Hepatocyte (in vitro differentiated cells): ENCODE measurements at regions not wholly inside any gene's neighbourhood (a gene's known extent, or its start where the extent isn't known, plus 50 kb on each side); places are given as distances from the start of the nearest gene placed in this dataset.

ENCODE experiments used
- DNase-seq: peaks from one replicate; pipeline ENCODE4 v3.0.0-alpha.2; 2016; ENCODE audit warnings: low spot score
- H2AFZ ChIP-seq: fragments of 200-600 bp; sonication (generic); 2 replicates; pipeline ENCODE4 v1.6.0; 2016; ENCODE audit warnings: antibody characterized with exemption, mild to moderate bottlenecking
- H3K27ac ChIP-seq: fragments of 200-600 bp; sonication (generic); 2 replicates; pipeline ENCODE4 v1.5.1; 2016; ENCODE audit warnings: mild to moderate bottlenecking
- H3K27me3 ChIP-seq: fragments of 200-600 bp; sonication (generic); 2 replicates; pipeline ENCODE4 v1.6.1; 2016
- H3K36me3 ChIP-seq: fragments of 200-600 bp; sonication (generic); replicated peaks from 2 replicates; pipeline ENCODE4 v1.5.1; 2016; ENCODE audit warnings: low read depth; ENCODE audit not compliant: insufficient read depth
- H3K4me1 ChIP-seq: fragments of 200-600 bp; sonication (generic); 2 replicates; pipeline ENCODE4 v1.5.1; 2016; ENCODE audit warnings: mild to moderate bottlenecking, moderate library complexity; ENCODE audit not compliant: insufficient read depth
- H3K4me2 ChIP-seq: fragments of 200-600 bp; sonication (generic); 2 replicates; pipeline ENCODE4 v1.6.0; 2016
- H3K4me3 ChIP-seq: fragments of 200-600 bp; sonication (generic); 2 replicates; pipeline ENCODE4 v1.5.1; 2016; ENCODE audit warnings: mild to moderate bottlenecking
- H3K79me2 ChIP-seq: fragments of 200-600 bp; sonication (generic); 2 replicates; pipeline ENCODE4 v1.6.0; 2017; ENCODE audit warnings: mild to moderate bottlenecking
- H3K9me2 ChIP-seq: fragments of 200-600 bp; sonication (generic); replicated peaks from 2 replicates; pipeline ENCODE4 v1.6.0; 2017; ENCODE audit warnings: mild to moderate bottlenecking; ENCODE audit not compliant: insufficient read depth
- H3K9me3 ChIP-seq: fragments of 200-600 bp; sonication (generic); 2 replicates; pipeline ENCODE4 v1.5.1; 2016; ENCODE audit warnings: low read depth, mild to moderate bottlenecking
- H4K20me1 ChIP-seq: fragments of 200-600 bp; sonication (generic); 2 replicates; pipeline ENCODE4 v1.6.0; 2016; ENCODE audit warnings: mild to moderate bottlenecking; ENCODE audit not compliant: insufficient read depth, poor library complexity, severe bottlenecking
- EZH2 ChIP-seq: fragments of 200-600 bp; sonication (generic); IDR thresholded peaks from 2 replicates; pipeline ENCODE4 v1.6.1; 2016; ENCODE audit warnings: antibody characterized with exemption, mild to moderate bottlenecking, borderline replicate concordance
- EZH2phosphoT487 ChIP-seq: fragments of 200-600 bp; sonication (generic); IDR thresholded peaks from one replicate; pipeline ENCODE4 v1.6.1; 2018; ENCODE audit warnings: antibody characterized with exemption, mild to moderate bottlenecking, low read depth, moderate library complexity; ENCODE audit not compliant: unreplicated experiment, severe bottlenecking
- WGBS: methylation state at CpG from one replicate; pipeline ENCODE4 v1.1.6; 2016; ENCODE audit warnings: low lambda C conversion rate; ENCODE audit errors: missing lambda C conversion rate; 5-methylcytosine and 5-hydroxymethylcytosine counted together
- TF ChIP-seq, protein P1 (sequence below): fragments of 200-600 bp; sonication (generic); IDR thresholded peaks from 2 replicates; pipeline ENCODE4 v1.5.1; 2016; ENCODE audit warnings: antibody characterized with exemption, mild to moderate bottlenecking; ENCODE audit not compliant: poor library complexity

DNA sequence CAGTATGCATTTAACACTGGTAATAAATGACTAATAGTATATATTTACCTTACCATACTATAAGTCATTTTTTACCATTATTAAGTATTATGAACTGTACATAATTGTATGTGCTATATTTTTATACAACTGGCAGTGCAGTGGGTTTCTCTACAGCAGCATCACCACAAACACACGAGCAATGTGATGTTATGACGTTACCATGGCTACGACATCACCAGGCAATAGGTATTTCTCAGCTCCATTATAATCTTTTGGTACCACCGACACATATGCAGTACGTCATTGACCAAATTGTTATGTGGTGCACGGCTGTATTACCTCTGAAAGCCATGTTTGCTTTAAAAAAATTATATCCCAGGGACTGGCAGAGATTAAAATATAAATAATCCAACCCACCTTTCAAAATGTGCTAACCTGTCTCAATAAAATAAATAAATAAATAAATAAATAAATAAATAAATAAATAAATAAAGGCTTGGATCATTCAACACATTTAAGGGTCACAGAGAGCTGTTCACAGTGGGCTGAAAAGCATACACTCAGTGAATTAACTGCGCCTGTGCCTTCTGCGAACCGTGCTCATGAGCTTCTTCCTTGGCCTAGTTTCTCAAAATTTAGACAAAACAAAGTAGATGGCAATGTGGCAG is 121.4 kb upstream of the SLC35F3 start:
- H3K4me1 ChIP-seq: no peaks in the 10 kb centered on the region
- H3K36me3 ChIP-seq: no peaks in the 10 kb centered on the region
- 98% methylated on average over 9 of the region's 9 CpGs for WGBS
- H3K79me2 ChIP-seq: no peaks in the 10 kb centered on the region
- no peaks in the 10 kb centered on the region for H4K20me1 ChIP-seq
- TF ChIP-seq, protein P1, sequence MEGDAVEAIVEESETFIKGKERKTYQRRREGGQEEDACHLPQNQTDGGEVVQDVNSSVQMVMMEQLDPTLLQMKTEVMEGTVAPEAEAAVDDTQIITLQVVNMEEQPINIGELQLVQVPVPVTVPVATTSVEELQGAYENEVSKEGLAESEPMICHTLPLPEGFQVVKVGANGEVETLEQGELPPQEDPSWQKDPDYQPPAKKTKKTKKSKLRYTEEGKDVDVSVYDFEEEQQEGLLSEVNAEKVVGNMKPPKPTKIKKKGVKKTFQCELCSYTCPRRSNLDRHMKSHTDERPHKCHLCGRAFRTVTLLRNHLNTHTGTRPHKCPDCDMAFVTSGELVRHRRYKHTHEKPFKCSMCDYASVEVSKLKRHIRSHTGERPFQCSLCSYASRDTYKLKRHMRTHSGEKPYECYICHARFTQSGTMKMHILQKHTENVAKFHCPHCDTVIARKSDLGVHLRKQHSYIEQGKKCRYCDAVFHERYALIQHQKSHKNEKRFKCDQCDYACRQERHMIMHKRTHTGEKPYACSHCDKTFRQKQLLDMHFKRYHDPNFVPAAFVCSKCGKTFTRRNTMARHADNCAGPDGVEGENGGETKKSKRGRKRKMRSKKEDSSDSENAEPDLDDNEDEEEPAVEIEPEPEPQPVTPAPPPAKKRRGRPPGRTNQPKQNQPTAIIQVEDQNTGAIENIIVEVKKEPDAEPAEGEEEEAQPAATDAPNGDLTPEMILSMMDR: no peak
- TF ChIP-seq EZH2 (no peak), EZH2phosphoT487 (no peak)
- DNase-seq: no peak
- no peaks in the 10 kb centered on the region for H3K27me3 ChIP-seq
- no peak overlapping the region for H3K4me3 ChIP-seq
- no peak overlapping the region for H3K4me2 ChIP-seq
- no peak overlapping the region for H3K27ac ChIP-seq
- H3K9me2 ChIP-seq: no peaks in the 10 kb centered on the region
- no peaks in the 10 kb centered on the region for H3K9me3 ChIP-seq
- no peak overlapping the region for H2AFZ ChIP-seq

DNA sequence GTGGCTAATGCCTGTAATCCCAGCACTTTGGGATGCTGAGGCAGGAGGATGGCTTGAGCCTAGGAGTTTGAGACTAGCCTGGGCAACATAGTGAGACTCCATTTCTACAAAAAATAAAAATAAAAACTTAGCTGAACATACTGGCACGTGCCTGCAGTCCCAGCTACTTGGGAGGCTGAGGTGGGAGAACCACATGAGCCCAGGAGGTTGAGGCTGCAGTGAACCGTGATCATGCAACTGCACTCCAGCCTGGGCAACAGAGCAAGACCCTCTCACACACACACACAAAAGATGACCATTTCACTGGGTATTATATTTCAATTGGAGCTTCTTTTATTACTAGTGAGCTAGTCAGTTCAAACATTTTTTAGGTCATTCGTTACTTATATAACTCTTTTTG is 116.9 kb upstream of the SLC35F3 start:
- WGBS: 95% methylated on average over 3 of the region's 3 CpGs
- Histone ChIP-seq H3K36me3 (no peaks in the 10 kb centered on the region), H3K9me3 (no peaks in the 10 kb centered on the region), H3K4me2 (no peak overlapping the region), H3K27ac (no peak overlapping the region), H3K4me3 (no peak overlapping the region), H3K79me2 (no peaks in the 10 kb centered on the region), H4K20me1 (no peaks in the 10 kb centered on the region), H3K4me1 (no peaks in the 10 kb centered on the region), H2AFZ (no peak overlapping the region), H3K9me2 (no peaks in the 10 kb centered on the region), H3K27me3 (no peaks in the 10 kb centered on the region)
- TF ChIP-seq, protein P1: no peak
- TF ChIP-seq EZH2phosphoT487: no peak
- TF ChIP-seq EZH2: no peak
- DNase-seq: no peak

DNA sequence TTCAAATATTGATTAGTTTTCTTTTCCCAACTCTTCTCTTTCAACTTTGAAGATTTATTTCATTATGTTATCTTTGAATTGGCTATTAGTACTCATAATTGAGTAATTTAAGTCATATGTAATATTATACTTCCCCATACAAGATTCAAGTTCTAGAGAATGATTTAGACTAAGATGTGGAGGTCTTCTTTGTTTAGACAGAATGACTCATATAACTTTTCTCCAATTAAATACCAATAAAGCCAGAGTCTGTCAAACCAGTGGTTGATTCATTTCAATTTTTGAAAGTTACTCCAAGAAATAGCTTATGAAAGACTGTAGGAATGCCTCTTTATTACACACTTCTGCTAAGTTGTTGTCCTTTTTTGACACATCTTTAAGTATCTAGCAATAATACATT is 115.8 kb upstream of the SLC35F3 start:
- no peak overlapping the region for H2AFZ ChIP-seq
- no peak for DNase-seq
- H3K9me2 ChIP-seq: no peaks in the 10 kb centered on the region
- H3K4me3 ChIP-seq: no peak overlapping the region
- no peak for TF ChIP-seq EZH2phosphoT487
- TF ChIP-seq, protein P1: no peak
- TF ChIP-seq EZH2: no peak
- H3K9me3 ChIP-seq: no peaks in the 10 kb centered on the region
- H3K36me3 ChIP-seq: no peaks in the 10 kb centered on the region
- H3K4me1 ChIP-seq: no peaks in the 10 kb centered on the region
- no peaks in the 10 kb centered on the region for H3K27me3 ChIP-seq
- no peaks in the 10 kb centered on the region for H4K20me1 ChIP-seq
- H3K27ac ChIP-seq: no peak overlapping the region
- H3K4me2 ChIP-seq: no peak overlapping the region
- no peaks in the 10 kb centered on the region for H3K79me2 ChIP-seq

DNA sequence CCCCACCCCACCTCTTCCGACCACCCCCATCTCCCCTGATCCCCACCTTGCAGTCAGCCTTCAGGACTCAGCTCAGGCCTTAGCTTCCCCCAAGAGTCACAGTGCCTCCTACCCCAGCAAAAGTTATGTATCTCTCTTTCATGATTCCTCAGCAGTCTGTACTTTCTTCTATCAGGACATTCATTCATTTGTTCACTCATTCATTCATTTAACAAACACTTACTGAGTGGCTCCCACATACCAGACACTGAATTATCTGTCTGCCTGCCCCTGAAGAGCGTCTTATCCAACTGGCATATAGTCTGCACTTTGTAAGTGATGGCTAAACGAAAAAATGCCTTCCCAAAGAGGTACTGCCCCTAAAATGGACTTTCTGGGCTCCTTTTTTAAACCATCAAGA is 114.4 kb upstream of the SLC35F3 start:
- Histone ChIP-seq H3K27me3 (no peaks in the 10 kb centered on the region), H3K9me2 (no peaks in the 10 kb centered on the region), H3K27ac (no peak overlapping the region), H3K79me2 (no peaks in the 10 kb centered on the region), H2AFZ (no peak overlapping the region), H4K20me1 (no peaks in the 10 kb centered on the region), H3K4me1 (no peaks in the 10 kb centered on the region), H3K4me3 (no peak overlapping the region), H3K36me3 (no peaks in the 10 kb centered on the region), H3K4me2 (no peak overlapping the region), H3K9me3 (no peaks in the 10 kb centered on the region)
- DNase-seq: no peak
- TF ChIP-seq EZH2 (no peak), EZH2phosphoT487 (no peak)
- TF ChIP-seq, protein P1: no peak
- 75% methylated on average over 3 of the region's 3 CpGs for WGBS
